H1 (cell line): ENCODE measurements at regions not wholly inside any gene's neighbourhood (a gene's known extent, or its start where the extent isn't known, plus 50 kb on each side); places are given as distances from the start of the nearest gene placed in this dataset.

Experiments
- CTCF ChIA-PET: fragments of 300-600 bp; sonication (Branson Sonifier 250); formaldehyde crosslinking; loops from one replicate; lab custom pipeline; 2021; ENCODE audit not compliant: partially characterized antibody; lab: Charles Lee
- POLR2A ChIA-PET: fragments of 300-600 bp; sonication (Branson Sonifier 250); formaldehyde crosslinking; loops from one replicate; lab custom pipeline; 2021; ENCODE audit warnings: inconsistent platforms; ENCODE audit not compliant: partially characterized antibody; lab: Charles Lee
- DNase-seq, 2 experiments: peaks; one replicate each; pipeline versions ENCODE4 v3.0.0 to v3.0.0-alpha.2; 2010 to 2022; ENCODE audit warnings: low spot score in 2 of 2, low read depth in 1 of 2, mixed read lengths in 1 of 2
- FAIRE-seq: peaks from 2 replicates; lab custom pipeline; 2011; peaks lifted over from hg19 to GRCh38; lab: Jason Lieb, UNC
- H2AFZ ChIP-seq: 2 replicates; pipeline ENCODE4 v1.8.1; 2012; ENCODE audit warnings: low read length, inconsistent platforms
- H2AK5ac ChIP-seq: 2 replicates; pipeline ENCODE4 v1.6.1; 2013; ENCODE audit warnings: low read depth, low read length
- H2BK120ac ChIP-seq: replicated peaks from 2 replicates; pipeline ENCODE3; 2013; ENCODE audit warnings: low read depth, low read length, inconsistent platforms
- H2BK12ac ChIP-seq: 2 replicates; pipeline ENCODE4 v1.6.1; 2013; ENCODE audit warnings: low read depth, low read length
- H2BK15ac ChIP-seq: 2 replicates; pipeline ENCODE4 v1.6.1; 2013; ENCODE audit warnings: low read length
- H2BK20ac ChIP-seq: 2 replicates; pipeline ENCODE4 v1.6.1; 2013; ENCODE audit warnings: low read length
- H2BK5ac ChIP-seq: 2 replicates; pipeline ENCODE4 v1.6.1; 2013; ENCODE audit warnings: low read depth, low read length
- H3K14ac ChIP-seq: 2 replicates; pipeline ENCODE4 v1.6.1; 2013; ENCODE audit warnings: inconsistent platforms; ENCODE audit not compliant: insufficient read length
- H3K18ac ChIP-seq: 2 replicates; pipeline ENCODE4 v1.6.1; 2013; ENCODE audit warnings: low read length; ENCODE audit errors: extremely low read depth
- H3K23ac ChIP-seq: 2 replicates; pipeline ENCODE4 v1.6.1; 2013; ENCODE audit warnings: inconsistent platforms; ENCODE audit not compliant: insufficient read length
- H3K23me2 ChIP-seq: 2 replicates; pipeline ENCODE4 v1.6.1; 2013; ENCODE audit warnings: low read depth, low read length
- H3K27ac ChIP-seq: 2 replicates; pipeline ENCODE4 v1.6.1; 2011; ENCODE audit warnings: low read depth, low read length, inconsistent platforms
- H3K27me3 ChIP-seq, 4 experiments: replicated peaks in 1 of 4; 1 replicate in 1 of 4; 2 replicates in 3 of 4; pipeline versions ENCODE4 v1.6.1 to v1.8.1; 2011 to 2013; ENCODE audit warnings: low read length in 3 of 4, mild to moderate bottlenecking in 3 of 4, inconsistent platforms in 2 of 4, mixed read lengths in 2 of 4, moderate library complexity in 1 of 4; ENCODE audit not compliant: control insufficient read depth in 3 of 4, insufficient read depth in 3 of 4; ENCODE audit errors: extremely low read depth in 1 of 4
- H3K36me3 ChIP-seq, 4 experiments: 2 replicates each; pipeline versions ENCODE4 v1.6.1 to v1.8.1; 2011 to 2013; ENCODE audit warnings: mild to moderate bottlenecking in 4 of 4, low read length in 3 of 4, moderate library complexity in 2 of 4, control low read depth in 1 of 4, inconsistent platforms in 1 of 4; ENCODE audit not compliant: insufficient read depth in 4 of 4, control insufficient read depth in 2 of 4
- H3K4ac ChIP-seq: replicated peaks from 2 replicates; pipeline ENCODE3; 2013; ENCODE audit warnings: low read length, low read depth, mixed read lengths, inconsistent platforms; ENCODE audit not compliant: insufficient read length
- H3K4me1 ChIP-seq, 4 experiments: replicated peaks in 1 of 4; 1 replicate in 1 of 4; 2 replicates in 3 of 4; pipeline versions ENCODE4 v1.6.1 to v1.8.1; 2011 to 2013; ENCODE audit warnings: low read length in 3 of 4, inconsistent platforms in 2 of 4, mixed read lengths in 1 of 4; ENCODE audit not compliant: insufficient read depth in 4 of 4, control insufficient read depth in 3 of 4
- H3K4me2 ChIP-seq, 2 experiments: 2 replicates each; pipeline versions ENCODE4 v1.6.1 to v1.8.1; 2011 to 2013; ENCODE audit warnings: low read depth in 2 of 2, low read length in 2 of 2, control low read depth in 1 of 2, inconsistent platforms in 1 of 2, mild to moderate bottlenecking in 1 of 2; ENCODE audit not compliant: insufficient read depth in 1 of 2
- H3K4me3 ChIP-seq, 4 experiments: fragments of 200-600, 300-600 bp in 1 of 4; sonication (generic), shearing (Covaris generic), sonication (Bioruptor Twin) in 1 of 4; 2 replicates each; pipeline versions ENCODE4 v1.5.1 to v1.8.1; 2011 to 2016; ENCODE audit warnings: low read length in 4 of 4, low read depth in 3 of 4, control low read depth in 2 of 4, inconsistent platforms in 2 of 4, mild to moderate bottlenecking in 2 of 4, mixed read lengths in 1 of 4, moderate library complexity in 1 of 4; ENCODE audit not compliant: insufficient read depth in 2 of 4; ENCODE audit errors: extremely low read depth in 1 of 4
- H3K56ac ChIP-seq: replicated peaks from 2 replicates; pipeline ENCODE3; 2013; ENCODE audit warnings: low read depth, mild to moderate bottlenecking, mixed read lengths, low read length, inconsistent platforms; ENCODE audit not compliant: insufficient read length
- H3K79me1 ChIP-seq: 2 replicates; pipeline ENCODE4 v1.6.1; 2013; ENCODE audit warnings: low read depth, low read length, control low read depth
- H3K79me2 ChIP-seq, 2 experiments: 2 replicates each; pipeline versions ENCODE4 v1.6.1 to v1.8.1; 2012 to 2013; ENCODE audit warnings: low read length in 2 of 2, mild to moderate bottlenecking in 2 of 2, inconsistent platforms in 1 of 2; ENCODE audit not compliant: insufficient read depth in 2 of 2, control insufficient read depth in 1 of 2
- H3K9ac ChIP-seq, 4 experiments: replicated peaks in 1 of 4; 1 replicate in 1 of 4; 2 replicates in 3 of 4; pipeline versions ENCODE4 v1.6.1 to v1.8.1; 2011 to 2013; ENCODE audit warnings: low read depth in 3 of 4, low read length in 3 of 4, control low read depth in 2 of 4, mild to moderate bottlenecking in 2 of 4, moderate library complexity in 2 of 4, inconsistent platforms in 1 of 4; ENCODE audit errors: extremely low read depth in 1 of 4
- H3K9me3 ChIP-seq, 2 experiments: 2 replicates each; pipeline versions ENCODE4 v1.6.1 to v1.8.1; 2012 to 2013; ENCODE audit warnings: mild to moderate bottlenecking in 2 of 2, moderate library complexity in 2 of 2, control low read depth in 1 of 2, inconsistent platforms in 1 of 2, low read depth in 1 of 2, low read length in 1 of 2, mixed read lengths in 1 of 2; ENCODE audit not compliant: insufficient read depth in 2 of 2
- H4K20me1 ChIP-seq, 2 experiments: replicated peaks in 1 of 2; 2 replicates each; pipeline versions ENCODE3 to v1.8.1; 2011 to 2013; ENCODE audit warnings: inconsistent platforms in 2 of 2, low read length in 2 of 2, mild to moderate bottlenecking in 1 of 2; ENCODE audit not compliant: insufficient read depth in 2 of 2, control insufficient read depth in 1 of 2
- H4K5ac ChIP-seq: 2 replicates; pipeline ENCODE4 v1.6.1; 2013; ENCODE audit warnings: low read length, low read depth, mixed read lengths, inconsistent platforms; ENCODE audit not compliant: insufficient read length
- H4K8ac ChIP-seq: 2 replicates; pipeline ENCODE4 v1.8.0; 2013; ENCODE audit warnings: mild to moderate bottlenecking, moderate library complexity, low read length, inconsistent platforms; ENCODE audit not compliant: insufficient read depth; ENCODE audit errors: extremely low read depth
- H4K91ac ChIP-seq: replicated peaks from 2 replicates; pipeline ENCODE3; 2013; ENCODE audit warnings: low read length, mixed read lengths, inconsistent platforms; ENCODE audit not compliant: insufficient read length
- ASH2L ChIP-seq: fragments of 200-600, 300-600 bp; sonication (generic); IDR thresholded peaks from one replicate; pipeline ENCODE4 v1.7.1; 2017; ENCODE audit warnings: low read length
- CHD2 ChIP-seq: IDR thresholded peaks from 2 replicates; pipeline ENCODE4 v1.6.1; 2012; ENCODE audit warnings: low read length, improper control_type of control experiment
- CREB1 ChIP-seq: IDR thresholded peaks from 2 replicates; pipeline ENCODE4 v1.6.1; 2012; ENCODE audit warnings: inconsistent platforms
- EGR1 ChIP-seq: IDR thresholded peaks from 2 replicates; pipeline ENCODE4 v1.6.1; 2011; ENCODE audit warnings: low read depth, low read length, borderline replicate concordance
- GABPA ChIP-seq: IDR thresholded peaks from 2 replicates; pipeline ENCODE4 v1.6.1; 2011; ENCODE audit warnings: mild to moderate bottlenecking, low read length, moderate library complexity, borderline replicate concordance; ENCODE audit not compliant: insufficient read depth
- GTF2F1 ChIP-seq: IDR thresholded peaks from 2 replicates; pipeline ENCODE4 v1.6.1; 2012; ENCODE audit warnings: low read depth, low read length, improper control_type of control experiment, borderline replicate concordance
- NANOG ChIP-seq: IDR thresholded peaks from 2 replicates; pipeline ENCODE4 v1.6.1; 2011; ENCODE audit warnings: low read length, low read depth, mild to moderate bottlenecking, inconsistent platforms; ENCODE audit not compliant: insufficient read depth, poor library complexity, severe bottlenecking
- POLR2AphosphoS5 ChIP-seq: IDR thresholded peaks from 2 replicates; pipeline ENCODE4 v1.6.1; 2011; ENCODE audit warnings: low read depth, low read length
- POU5F1 ChIP-seq: IDR thresholded peaks from 2 replicates; pipeline ENCODE4 v1.6.1; 2011; ENCODE audit warnings: low read depth, mild to moderate bottlenecking, low read length, moderate library complexity
- SIN3A ChIP-seq, 2 experiments: IDR thresholded peaks in 1 of 2; conservative IDR thresholded peaks in 1 of 2; 2 replicates each; pipeline ENCODE4 v1.6.1; 2011 to 2012; ENCODE audit warnings: low read length in 2 of 2, improper control_type of control experiment in 1 of 2, low read depth in 1 of 2, mild to moderate bottlenecking in 1 of 2
- SP1 ChIP-seq: IDR thresholded peaks from 2 replicates; pipeline ENCODE4 v1.6.1; 2011; ENCODE audit warnings: low read depth, low read length
- SP2 ChIP-seq: IDR thresholded peaks from 2 replicates; pipeline ENCODE4 v1.6.1; 2012; ENCODE audit warnings: mild to moderate bottlenecking, low read length, inconsistent platforms
- TBP ChIP-seq: IDR thresholded peaks from 2 replicates; pipeline ENCODE4 v1.6.1; 2011; ENCODE audit warnings: low read depth, low read length, improper control_type of control experiment
- TEAD4 ChIP-seq: IDR thresholded peaks from 2 replicates; pipeline ENCODE4 v1.6.1; 2012; ENCODE audit warnings: low read depth, low read length, inconsistent platforms, mixed read lengths
- WGBS, 2 experiments: shearing (Covaris generic) in 1 of 2; methylation state at CpG; one replicate each; pipeline versions ENCODE4 v1.1.6 to v1.1.7; 2013 to 2015; ENCODE audit warnings: low lambda C conversion rate in 2 of 2, mixed read lengths in 2 of 2, inconsistent platforms in 1 of 2, low coverage in 1 of 2, missing lambda C conversion rate in 1 of 2; ENCODE audit not compliant: insufficient replicate concordance in 2 of 2, insufficient coverage in 1 of 2, insufficient read length in 1 of 2; ENCODE audit errors: extremely low coverage in 1 of 2, missing lambda C conversion rate in 1 of 2; 5-methylcytosine and 5-hydroxymethylcytosine counted together

- no peak overlapping the region for H3K4me3 ChIP-seq
- no peaks in the 10 kb centered on the region for H3K4me1 ChIP-seq
- POLR2A ChIA-PET: interaction anchor here (0.9 kb wide), 1 partner anchor 9 kb away, joined by 3 read pairs; no protein-coding TSS in a partner anchor
- H3K4me2 ChIP-seq: no peak overlapping the region
- H2AFZ ChIP-seq: no peak overlapping the region
- CTCF ChIA-PET: interaction anchor here (1.0 to 1.7 kb wide), 2 partner anchors 11 to 13 kb away, joined by 3 read pairs; no protein-coding TSS in a partner anchor
- no peak overlapping the region for H2BK5ac ChIP-seq
- H4K20me1 ChIP-seq: no peaks in the 10 kb centered on the region
- H3K79me1 ChIP-seq: no peaks in the 10 kb centered on the region; the same call in 1 of the 2 replicates
- peaks cover 18 to 23% of the 10 kb centered on the region in 2 experiments; a peak in 3 of 4 replicates for H3K9me3 ChIP-seq
- H3K23me2 ChIP-seq: no peaks in the 10 kb centered on the region
- H2BK120ac ChIP-seq: no peak overlapping the region
- H3K27ac ChIP-seq: no peak overlapping the region
- H3K27me3 ChIP-seq: peaks cover 0 to 1% (median under 1%) of the 10 kb centered on the region in 4 experiments; a peak in 1 of 7 replicates
- FAIRE-seq: no peak
- no peak overlapping the region for H2BK20ac ChIP-seq
- H3K9ac ChIP-seq: no peak overlapping the region
- no peak overlapping the region for H3K56ac ChIP-seq
- no peak for DNase-seq
- no peaks in the 10 kb centered on the region for H3K36me3 ChIP-seq
- no peak overlapping the region for H3K18ac ChIP-seq
- no peak overlapping the region for H2BK12ac ChIP-seq
- WGBS, 2 experiments: 93% methylated on average over 3 of the region's 3 CpGs; no CpG with 5 or more reads in 1 of the 2 experiments
- no peak overlapping the region for H4K91ac ChIP-seq
- H4K5ac ChIP-seq: no peak overlapping the region
- H3K14ac ChIP-seq: no peak overlapping the region
- no peaks in the 10 kb centered on the region for H3K79me2 ChIP-seq
- no peak overlapping the region for H2BK15ac ChIP-seq
- no peak overlapping the region for H4K8ac ChIP-seq
- H3K4ac ChIP-seq: no peak overlapping the region
- H2AK5ac ChIP-seq: no peak overlapping the region
- no peak overlapping the region for H3K23ac ChIP-seq
- no peak for TF ChIP-seq GTF2F1
- no peak for TF ChIP-seq EGR1
- TF ChIP-seq SP1: no peak
- TF ChIP-seq CHD2: no peak
- no peak for TF ChIP-seq POU5F1
- TF ChIP-seq SP2: no peak
- TF ChIP-seq TEAD4: no peak
- TF ChIP-seq ASH2L: no peak
- TF ChIP-seq SIN3A (conservative IDR thresholded peaks at IDR 0.05 in 1 of 2, IDR thresholded peaks at IDR 0.05 in 1 of 2; ENCODE audit: low read depth in 1 of 2, low read length in 2 of 2): no peak
- no peak for TF ChIP-seq GABPA
- TF ChIP-seq TBP: no peak
- TF ChIP-seq NANOG: no peak
- TF ChIP-seq CREB1: no peak
- no peak for TF ChIP-seq POLR2AphosphoS5
Observed at GRCh38 chr21:35448876-35449599, 399.9 kb upstream of the RUNX1 start.
